ENCODE measurements at regions not wholly inside any gene's neighbourhood (a gene's known extent, or its start where the extent isn't known, plus 50 kb on each side); places are given as distances from the start of the nearest gene placed in this dataset.

- H2BK15ac ChIP-seq (ENCODE audit: low read length) = no peak overlapping the region
- H2AFZ ChIP-seq (ENCODE audit: low read length) = no peak overlapping the region
- H3K9ac ChIP-seq (ENCODE audit: low read depth, low read length, poor library complexity) = no peak overlapping the region
- no peak overlapping the region for H3K4ac ChIP-seq (ENCODE audit: low read length)
- H3K79me1 ChIP-seq (ENCODE audit: low read depth, low read length) = no peaks in the 10 kb centered on the region
- no peak overlapping the region for H4K91ac ChIP-seq (ENCODE audit: low read depth, low read length, poor library complexity)
- peaks cover 0 to 4% of the 10 kb centered on the region in 2 donors for H3K9me3 ChIP-seq (replicated peaks in 1 of 2; ENCODE audit: control insufficient read depth in 2 of 2, insufficient read depth in 1 of 2, low read depth in 1 of 2, low read length in 2 of 2)
- H2AK5ac ChIP-seq (ENCODE audit: low read depth, low read length) = no peak overlapping the region
- no peak overlapping the region for H2BK120ac ChIP-seq (ENCODE audit: low read depth, low read length)
- peak overlapping the region; percentile 7 for H3K18ac ChIP-seq (ENCODE audit: low read length)
- no peak overlapping the region for H2BK5ac ChIP-seq (ENCODE audit: low read length)
- no peak overlapping the region for H3K4me2 ChIP-seq (ENCODE audit: insufficient read depth, low read length, poor library complexity, severe bottlenecking)
- WGBS, 2 donors (ENCODE audit: extremely low coverage in 2 of 2, insufficient read length in 2 of 2, insufficient replicate concordance in 1 of 2) = no CpG with 5 or more reads among the region's 5 CpGs
- no peak overlapping the region for H4K8ac ChIP-seq (ENCODE audit: low read depth, low read length)
- H2BK12ac ChIP-seq (ENCODE audit: low read length) = no peak overlapping the region
- H3K23ac ChIP-seq (ENCODE audit: low read depth, low read length, poor library complexity) = no peak overlapping the region
- no peaks in the 10 kb centered on the region for H3K4me1 ChIP-seq (ENCODE audit: control insufficient read depth in 2 of 2, insufficient read depth in 1 of 2, low read depth in 1 of 2, low read length in 2 of 2)
- H3K14ac ChIP-seq (ENCODE audit: low read length) = no peak overlapping the region
- no peak for DNase-seq (ENCODE audit: low spot score)
- H3K27ac ChIP-seq (replicated peaks; ENCODE audit: low read length) = no peak overlapping the region
- H3K4me3 ChIP-seq (ENCODE audit: low read length in 2 of 2) = no peak overlapping the region
- H3K27me3 ChIP-seq (ENCODE audit: control insufficient read depth in 3 of 3, insufficient read depth in 3 of 3, low read depth in 1 of 3, low read length in 3 of 3) = no peaks in the 10 kb centered on the region
- H3K36me3 ChIP-seq (replicated peaks in 1 of 2; ENCODE audit: control insufficient read depth in 2 of 2, insufficient read depth in 2 of 2, low read length in 2 of 2) = no peaks in the 10 kb centered on the region
Observed at GRCh38 chr7:3206771-3207191, 94.3 kb upstream of the SDK1 start.

- no peak overlapping the region for H3K27ac ChIP-seq (replicated peaks; ENCODE audit: low read length)
- WGBS, 2 donors (ENCODE audit: extremely low coverage in 2 of 2, insufficient read length in 2 of 2, insufficient replicate concordance in 1 of 2) = no CpG with 5 or more reads among the region's 11 CpGs
- no peaks in the 10 kb centered on the region for H3K36me3 ChIP-seq (replicated peaks in 1 of 2; ENCODE audit: control insufficient read depth in 2 of 2, insufficient read depth in 2 of 2, low read length in 2 of 2)
- H3K23ac ChIP-seq (ENCODE audit: low read depth, low read length, poor library complexity) = no peak overlapping the region
- DNase-seq (ENCODE audit: low spot score) = no peak
- no peaks in the 10 kb centered on the region for H3K27me3 ChIP-seq (ENCODE audit: control insufficient read depth in 3 of 3, insufficient read depth in 3 of 3, low read depth in 1 of 3, low read length in 3 of 3)
- no peaks in the 10 kb centered on the region for H3K4me1 ChIP-seq (ENCODE audit: control insufficient read depth in 2 of 2, insufficient read depth in 1 of 2, low read depth in 1 of 2, low read length in 2 of 2)
- no peak overlapping the region for H4K8ac ChIP-seq (ENCODE audit: low read depth, low read length)
- H3K79me1 ChIP-seq (ENCODE audit: low read depth, low read length) = no peaks in the 10 kb centered on the region
- H2BK12ac ChIP-seq (ENCODE audit: low read length) = no peak overlapping the region
- H3K14ac ChIP-seq (ENCODE audit: low read length) = no peak overlapping the region
- no peak overlapping the region for H3K18ac ChIP-seq (ENCODE audit: low read length)
- H2BK120ac ChIP-seq (ENCODE audit: low read depth, low read length) = no peak overlapping the region
- H3K4ac ChIP-seq (ENCODE audit: low read length) = no peak overlapping the region
- no peak overlapping the region for H2BK5ac ChIP-seq (ENCODE audit: low read length)
- no peak overlapping the region for H3K4me2 ChIP-seq (ENCODE audit: insufficient read depth, low read length, poor library complexity, severe bottlenecking)
- H3K9me3 ChIP-seq (replicated peaks in 1 of 2; ENCODE audit: control insufficient read depth in 2 of 2, insufficient read depth in 1 of 2, low read depth in 1 of 2, low read length in 2 of 2) = peaks cover 0 to 4% of the 10 kb centered on the region in 2 donors
- H4K91ac ChIP-seq (ENCODE audit: low read depth, low read length, poor library complexity) = no peak overlapping the region
- no peak overlapping the region for H2AK5ac ChIP-seq (ENCODE audit: low read depth, low read length)
- H3K4me3 ChIP-seq (ENCODE audit: low read length in 2 of 2) = no peak overlapping the region
- H2BK15ac ChIP-seq (ENCODE audit: low read length) = no peak overlapping the region
- H2AFZ ChIP-seq (ENCODE audit: low read length) = no peak overlapping the region
- no peak overlapping the region for H3K9ac ChIP-seq (ENCODE audit: low read depth, low read length, poor library complexity)
Observed at GRCh38 chr7:3207387-3207902, 93.6 kb upstream of the SDK1 start.

GRCh38 chr7:3210531-3210930, 90.5 kb upstream of the SDK1 start:
- H3K18ac ChIP-seq (ENCODE audit: low read length) = no peak overlapping the region
- no peaks in the 10 kb centered on the region for H3K4me1 ChIP-seq (ENCODE audit: control insufficient read depth in 2 of 2, insufficient read depth in 1 of 2, low read depth in 1 of 2, low read length in 2 of 2)
- no peak overlapping the region for H3K14ac ChIP-seq (ENCODE audit: low read length)
- H2AK5ac ChIP-seq (ENCODE audit: low read depth, low read length) = no peak overlapping the region
- no peak overlapping the region for H2BK15ac ChIP-seq (ENCODE audit: low read length)
- no peak overlapping the region for H2BK12ac ChIP-seq (ENCODE audit: low read length)
- no peaks in the 10 kb centered on the region for H3K27me3 ChIP-seq (ENCODE audit: control insufficient read depth in 3 of 3, insufficient read depth in 3 of 3, low read depth in 1 of 3, low read length in 3 of 3)
- no peak overlapping the region for H3K4me2 ChIP-seq (ENCODE audit: insufficient read depth, low read length, poor library complexity, severe bottlenecking)
- no peaks in the 10 kb centered on the region for H3K36me3 ChIP-seq (replicated peaks in 1 of 2; ENCODE audit: control insufficient read depth in 2 of 2, insufficient read depth in 2 of 2, low read length in 2 of 2)
- no peaks in the 10 kb centered on the region for H3K79me1 ChIP-seq (ENCODE audit: low read depth, low read length)
- H3K4me3 ChIP-seq (ENCODE audit: low read length in 2 of 2) = no peak overlapping the region
- no CpG with 5 or more reads among the region's 2 CpGs for WGBS, 2 donors (ENCODE audit: extremely low coverage in 2 of 2, insufficient read length in 2 of 2, insufficient replicate concordance in 1 of 2)
- no peak overlapping the region for H4K91ac ChIP-seq (ENCODE audit: low read depth, low read length, poor library complexity)
- no peak overlapping the region for H3K4ac ChIP-seq (ENCODE audit: low read length)
- H3K27ac ChIP-seq (replicated peaks; ENCODE audit: low read length) = no peak overlapping the region
- no peak overlapping the region for H3K23ac ChIP-seq (ENCODE audit: low read depth, low read length, poor library complexity)
- DNase-seq (ENCODE audit: low spot score) = no peak
- H2AFZ ChIP-seq (ENCODE audit: low read length) = no peak overlapping the region
- no peaks in the 10 kb centered on the region for H3K9me3 ChIP-seq (replicated peaks in 1 of 2; ENCODE audit: control insufficient read depth in 2 of 2, insufficient read depth in 1 of 2, low read depth in 1 of 2, low read length in 2 of 2)
- H2BK120ac ChIP-seq (ENCODE audit: low read depth, low read length) = no peak overlapping the region
- no peak overlapping the region for H3K9ac ChIP-seq (ENCODE audit: low read depth, low read length, poor library complexity)
- no peak overlapping the region for H4K8ac ChIP-seq (ENCODE audit: low read depth, low read length)
- no peak overlapping the region for H2BK5ac ChIP-seq (ENCODE audit: low read length)

- Histone ChIP-seq H3K4me2 (ENCODE audit: insufficient read depth, low read length, poor library complexity, severe bottlenecking) (no peak overlapping the region), H3K9me3 (replicated peaks in 1 of 2; ENCODE audit: control insufficient read depth in 2 of 2, insufficient read depth in 1 of 2, low read depth in 1 of 2, low read length in 2 of 2) (no peaks in the 10 kb centered on the region), H2BK120ac (ENCODE audit: low read depth, low read length) (no peak overlapping the region), H3K4ac (ENCODE audit: low read length) (no peak overlapping the region), H3K27me3 (ENCODE audit: control insufficient read depth in 3 of 3, insufficient read depth in 3 of 3, low read depth in 1 of 3, low read length in 3 of 3) (no peaks in the 10 kb centered on the region), H3K4me3 (ENCODE audit: low read length in 2 of 2) (no peak overlapping the region), H2BK15ac (ENCODE audit: low read length) (no peak overlapping the region), H4K8ac (ENCODE audit: low read depth, low read length) (no peak overlapping the region), H3K9ac (ENCODE audit: low read depth, low read length, poor library complexity) (no peak overlapping the region), H3K36me3 (replicated peaks in 1 of 2; ENCODE audit: control insufficient read depth in 2 of 2, insufficient read depth in 2 of 2, low read length in 2 of 2) (no peaks in the 10 kb centered on the region), H3K4me1 (ENCODE audit: control insufficient read depth in 2 of 2, insufficient read depth in 1 of 2, low read depth in 1 of 2, low read length in 2 of 2) (peaks cover 0 to 7% of the 10 kb centered on the region in 2 donors), H2BK12ac (ENCODE audit: low read length) (no peak overlapping the region), H2AFZ (ENCODE audit: low read length) (no peak overlapping the region), H3K27ac (replicated peaks; ENCODE audit: low read length) (no peak overlapping the region), H3K14ac (ENCODE audit: low read length) (no peak overlapping the region), H3K18ac (ENCODE audit: low read length) (no peak overlapping the region), H2BK5ac (ENCODE audit: low read length) (no peak overlapping the region), H2AK5ac (ENCODE audit: low read depth, low read length) (no peak overlapping the region), H4K91ac (ENCODE audit: low read depth, low read length, poor library complexity) (no peak overlapping the region), H3K23ac (ENCODE audit: low read depth, low read length, poor library complexity) (no peak overlapping the region), H3K79me1 (ENCODE audit: low read depth, low read length) (no peaks in the 10 kb centered on the region)
- no CpG with 5 or more reads among the region's 4 CpGs for WGBS, 2 donors (ENCODE audit: extremely low coverage in 2 of 2, insufficient read length in 2 of 2, insufficient replicate concordance in 1 of 2)
- no peak for DNase-seq (ENCODE audit: low spot score)
Observed at GRCh38 chr7:3214090-3214413, 87.0 kb upstream of the SDK1 start.
